ENCODE measurements at regions not wholly inside any gene's neighbourhood (a gene's known extent, or its start where the extent isn't known, plus 50 kb on each side); places are given as distances from the start of the nearest gene placed in this dataset.
"Not testable (repeated sequence)": the region's sequence is repeated elsewhere in the genome, so short reads cannot be mapped to it uniquely, and the experiment has no call there.

DNA sequence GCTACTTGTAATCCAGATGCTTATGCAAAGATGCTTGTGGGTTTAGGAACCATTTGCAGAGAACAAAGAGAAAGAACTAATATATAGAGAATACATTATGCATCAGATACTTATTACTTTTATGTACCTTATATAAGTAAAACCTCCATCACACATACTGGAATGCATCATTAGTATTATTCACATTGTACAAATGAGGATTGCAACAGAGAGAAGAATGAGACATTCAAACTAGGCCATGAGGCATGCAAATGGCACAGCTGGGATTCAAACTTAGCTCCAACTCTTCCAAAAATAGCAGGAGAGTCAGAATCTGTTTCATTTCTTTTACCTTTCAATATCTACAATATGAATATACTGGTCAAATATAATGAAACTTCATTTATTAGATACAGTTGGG is 1001.4 kb upstream of the ADAMTS5 start:
- H3K27me3 ChIP-seq (ENCODE audit: low read length); H3F3A ChIP-seq (ENCODE audit: insufficient read depth); H4K20me1 ChIP-seq (ENCODE audit: low read depth, low read length); H3K4me2 ChIP-seq (ENCODE audit: low read depth, low read length, poor library complexity, severe bottlenecking); H3K79me2 ChIP-seq (ENCODE audit: insufficient read depth, low read length); H3K9me3 ChIP-seq (ENCODE audit: insufficient read depth, low read length); H3K9me2 ChIP-seq (replicated peaks; ENCODE audit: insufficient read depth, low read length); H3K9ac ChIP-seq (ENCODE audit: low read length); H3K36me3 ChIP-seq (ENCODE audit: low read length); H3K27ac ChIP-seq (ENCODE audit: low read depth, low read length); H2AFZ ChIP-seq (ENCODE audit: low read depth, low read length, severe bottlenecking); H3K4me3 ChIP-seq (ENCODE audit: insufficient read depth, low read length, poor library complexity, severe bottlenecking): not testable (repeated sequence)

DNA sequence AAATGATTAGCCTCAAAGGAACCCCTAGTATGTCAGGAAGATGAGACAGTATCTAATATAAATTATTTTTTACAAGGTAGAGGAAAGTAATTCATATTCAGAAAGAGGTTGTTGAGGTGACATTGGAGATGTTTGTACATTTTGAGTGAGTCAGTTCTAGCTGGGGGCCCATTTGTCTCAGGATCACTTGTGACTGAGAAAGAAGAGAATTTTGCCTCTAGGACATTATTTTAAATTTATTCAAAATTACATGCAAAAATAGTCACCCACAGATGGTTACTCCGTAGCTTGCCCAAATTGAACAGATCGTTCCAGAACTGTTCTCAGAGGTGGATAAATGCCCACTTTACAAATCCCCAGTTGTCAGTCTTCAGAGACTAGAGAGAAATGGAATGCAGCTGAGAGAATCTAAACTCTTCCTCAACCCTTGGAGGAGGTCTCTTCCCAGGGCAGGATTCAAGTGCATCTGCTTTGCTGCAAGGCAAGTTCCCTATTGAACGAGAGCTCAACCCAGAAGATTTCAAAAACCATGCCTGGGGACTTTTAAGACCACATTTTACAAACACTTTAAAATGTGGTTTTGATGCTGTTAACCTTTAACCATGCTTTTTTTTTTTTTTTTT is 987.8 kb upstream of the ADAMTS5 start:
- Histone ChIP-seq H3K9ac (ENCODE audit: low read length) (no peak overlapping the region), H3K27me3 (ENCODE audit: low read length) (no peaks in the 10 kb centered on the region), H3K9me2 (replicated peaks; ENCODE audit: insufficient read depth, low read length) (no peaks in the 10 kb centered on the region), H3K9me3 (ENCODE audit: insufficient read depth, low read length) (no peaks in the 10 kb centered on the region), H3K79me2 (ENCODE audit: insufficient read depth, low read length) (no peaks in the 10 kb centered on the region), H4K20me1 (ENCODE audit: low read depth, low read length) (no peaks in the 10 kb centered on the region), H2AFZ (ENCODE audit: low read depth, low read length, severe bottlenecking) (no peak overlapping the region), H3K4me3 (ENCODE audit: insufficient read depth, low read length, poor library complexity, severe bottlenecking) (no peak overlapping the region), H3K36me3 (ENCODE audit: low read length) (no peaks in the 10 kb centered on the region), H3K4me2 (ENCODE audit: low read depth, low read length, poor library complexity, severe bottlenecking) (no peak overlapping the region), H3K27ac (ENCODE audit: low read depth, low read length) (no peak overlapping the region), H3F3A (ENCODE audit: insufficient read depth) (no peaks in the 10 kb centered on the region)
- TF ChIP-seq, protein P1, sequence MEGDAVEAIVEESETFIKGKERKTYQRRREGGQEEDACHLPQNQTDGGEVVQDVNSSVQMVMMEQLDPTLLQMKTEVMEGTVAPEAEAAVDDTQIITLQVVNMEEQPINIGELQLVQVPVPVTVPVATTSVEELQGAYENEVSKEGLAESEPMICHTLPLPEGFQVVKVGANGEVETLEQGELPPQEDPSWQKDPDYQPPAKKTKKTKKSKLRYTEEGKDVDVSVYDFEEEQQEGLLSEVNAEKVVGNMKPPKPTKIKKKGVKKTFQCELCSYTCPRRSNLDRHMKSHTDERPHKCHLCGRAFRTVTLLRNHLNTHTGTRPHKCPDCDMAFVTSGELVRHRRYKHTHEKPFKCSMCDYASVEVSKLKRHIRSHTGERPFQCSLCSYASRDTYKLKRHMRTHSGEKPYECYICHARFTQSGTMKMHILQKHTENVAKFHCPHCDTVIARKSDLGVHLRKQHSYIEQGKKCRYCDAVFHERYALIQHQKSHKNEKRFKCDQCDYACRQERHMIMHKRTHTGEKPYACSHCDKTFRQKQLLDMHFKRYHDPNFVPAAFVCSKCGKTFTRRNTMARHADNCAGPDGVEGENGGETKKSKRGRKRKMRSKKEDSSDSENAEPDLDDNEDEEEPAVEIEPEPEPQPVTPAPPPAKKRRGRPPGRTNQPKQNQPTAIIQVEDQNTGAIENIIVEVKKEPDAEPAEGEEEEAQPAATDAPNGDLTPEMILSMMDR (IDR thresholded peaks at IDR 0.05; ENCODE audit: insufficient read depth, low read length, poor library complexity, severe bottlenecking): no peak
- no peak for TF ChIP-seq EZH2phosphoT487 (conservative IDR thresholded peaks at IDR 0.05; ENCODE audit: low read length)

DNA sequence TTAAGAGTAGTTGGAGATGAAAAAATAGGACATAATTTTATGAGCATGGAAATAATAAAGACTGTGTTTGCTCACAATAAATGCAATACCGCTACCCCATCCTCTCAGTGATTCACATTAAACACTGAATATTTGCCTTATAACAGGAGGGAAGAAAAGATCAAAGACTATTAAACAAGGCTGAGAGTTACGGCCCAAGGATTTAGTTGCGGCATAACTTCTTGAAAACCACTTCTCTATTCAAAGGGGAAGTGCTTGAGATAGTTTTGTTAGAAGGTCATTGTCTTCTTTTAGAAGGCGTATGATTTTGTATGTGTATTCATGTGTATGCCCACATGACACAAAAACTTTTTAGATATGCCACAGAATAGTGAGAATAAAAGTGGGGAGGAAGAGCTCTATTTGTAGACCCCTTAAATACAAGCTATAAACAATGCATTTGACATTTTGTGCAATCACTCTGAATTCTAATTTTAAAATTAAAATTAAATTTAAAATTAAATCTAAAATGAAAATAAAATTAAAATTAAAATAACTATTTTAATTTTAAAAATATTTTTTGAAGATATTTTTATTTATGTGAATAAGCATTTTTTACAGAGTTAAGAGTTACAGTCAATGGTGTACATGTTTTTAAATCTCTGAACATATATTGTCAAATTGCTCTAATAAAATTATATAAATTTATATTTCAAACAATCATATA is 986.6 kb upstream of the ADAMTS5 start:
- H3K36me3 ChIP-seq (ENCODE audit: low read length): no peaks in the 10 kb centered on the region
- no peaks in the 10 kb centered on the region for H3K9me2 ChIP-seq (replicated peaks; ENCODE audit: insufficient read depth, low read length)
- H3K4me2 ChIP-seq (ENCODE audit: low read depth, low read length, poor library complexity, severe bottlenecking): no peak overlapping the region
- no peak overlapping the region for H3K27ac ChIP-seq (ENCODE audit: low read depth, low read length)
- no peaks in the 10 kb centered on the region for H4K20me1 ChIP-seq (ENCODE audit: low read depth, low read length)
- H3K9ac ChIP-seq (ENCODE audit: low read length): no peak overlapping the region
- H3K4me3 ChIP-seq (ENCODE audit: insufficient read depth, low read length, poor library complexity, severe bottlenecking): no peak overlapping the region
- H3K9me3 ChIP-seq (ENCODE audit: insufficient read depth, low read length): no peaks in the 10 kb centered on the region
- TF ChIP-seq, protein P1 (IDR thresholded peaks at IDR 0.05; ENCODE audit: insufficient read depth, low read length, poor library complexity, severe bottlenecking): no peak
- H3F3A ChIP-seq (ENCODE audit: insufficient read depth): no peaks in the 10 kb centered on the region
- no peaks in the 10 kb centered on the region for H3K79me2 ChIP-seq (ENCODE audit: insufficient read depth, low read length)
- H3K27me3 ChIP-seq (ENCODE audit: low read length): no peaks in the 10 kb centered on the region
- no peak overlapping the region for H2AFZ ChIP-seq (ENCODE audit: low read depth, low read length, severe bottlenecking)

DNA sequence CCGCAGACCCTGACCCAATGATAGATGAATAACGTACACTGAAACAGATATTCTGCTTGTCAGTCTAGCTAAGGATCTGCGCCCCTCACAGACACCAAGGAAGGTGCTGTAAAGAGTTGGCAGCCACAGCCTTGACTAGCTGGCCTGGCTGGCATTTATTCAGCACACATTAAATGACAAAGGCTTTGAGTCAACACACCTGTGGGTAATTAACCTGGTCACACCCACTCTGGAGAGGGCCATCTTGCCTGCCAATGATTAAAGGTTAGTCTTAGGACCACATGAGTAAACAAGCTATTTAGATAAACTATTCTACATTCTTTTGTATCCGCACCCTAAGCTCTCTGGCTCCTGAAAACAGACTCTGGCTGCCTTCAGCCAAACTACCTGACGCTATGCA is 982.2 kb upstream of the ADAMTS5 start:
- H3K9ac ChIP-seq (ENCODE audit: low read length); H3K36me3 ChIP-seq (ENCODE audit: low read length); H3K27ac ChIP-seq (ENCODE audit: low read depth, low read length); H3K79me2 ChIP-seq (ENCODE audit: insufficient read depth, low read length); H2AFZ ChIP-seq (ENCODE audit: low read depth, low read length, severe bottlenecking); H3F3A ChIP-seq (ENCODE audit: insufficient read depth); H4K20me1 ChIP-seq (ENCODE audit: low read depth, low read length); H3K4me2 ChIP-seq (ENCODE audit: low read depth, low read length, poor library complexity, severe bottlenecking); H3K27me3 ChIP-seq (ENCODE audit: low read length); H3K4me3 ChIP-seq (ENCODE audit: insufficient read depth, low read length, poor library complexity, severe bottlenecking); H3K9me3 ChIP-seq (ENCODE audit: insufficient read depth, low read length); H3K9me2 ChIP-seq (replicated peaks; ENCODE audit: insufficient read depth, low read length): not testable (repeated sequence)

DNA sequence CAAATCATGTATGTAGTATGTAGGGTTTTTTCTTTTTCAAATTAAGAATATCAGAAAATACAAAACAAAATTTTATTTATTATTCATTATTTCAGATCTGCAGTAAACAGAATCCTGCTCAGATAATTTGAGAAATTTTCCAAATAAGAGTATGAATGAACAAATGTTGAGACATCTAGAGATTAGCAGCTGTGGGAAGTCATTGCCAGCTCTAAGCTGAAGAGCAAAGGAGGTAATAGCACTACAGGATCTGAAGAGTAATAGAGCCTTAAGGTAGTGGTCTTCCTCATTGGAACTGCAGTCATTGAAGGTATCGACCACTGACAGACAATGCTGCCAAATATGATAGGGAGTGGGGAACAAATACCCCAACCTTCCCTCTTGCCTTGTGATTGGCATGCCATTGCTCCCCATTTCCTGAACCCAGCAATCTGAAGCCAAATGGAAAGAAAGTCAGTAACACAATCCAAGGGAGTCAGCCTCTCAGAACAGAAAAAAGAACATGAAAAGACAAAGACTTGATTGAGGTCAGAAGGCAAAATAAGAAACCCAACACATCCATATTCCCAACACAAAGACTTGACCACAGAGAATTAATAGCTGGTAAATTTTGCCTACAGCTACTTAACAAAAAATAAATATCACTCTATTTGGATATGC is 963.4 kb upstream of the ADAMTS5 start:
- H3F3A ChIP-seq (ENCODE audit: insufficient read depth); H3K9me3 ChIP-seq (ENCODE audit: insufficient read depth, low read length); H3K9me2 ChIP-seq (replicated peaks; ENCODE audit: insufficient read depth, low read length); H3K4me3 ChIP-seq (ENCODE audit: insufficient read depth, low read length, poor library complexity, severe bottlenecking); H3K27me3 ChIP-seq (ENCODE audit: low read length); H3K36me3 ChIP-seq (ENCODE audit: low read length); H3K79me2 ChIP-seq (ENCODE audit: insufficient read depth, low read length); H2AFZ ChIP-seq (ENCODE audit: low read depth, low read length, severe bottlenecking); H4K20me1 ChIP-seq (ENCODE audit: low read depth, low read length); H3K4me2 ChIP-seq (ENCODE audit: low read depth, low read length, poor library complexity, severe bottlenecking); H3K9ac ChIP-seq (ENCODE audit: low read length); H3K27ac ChIP-seq (ENCODE audit: low read depth, low read length): not testable (repeated sequence)

DNA sequence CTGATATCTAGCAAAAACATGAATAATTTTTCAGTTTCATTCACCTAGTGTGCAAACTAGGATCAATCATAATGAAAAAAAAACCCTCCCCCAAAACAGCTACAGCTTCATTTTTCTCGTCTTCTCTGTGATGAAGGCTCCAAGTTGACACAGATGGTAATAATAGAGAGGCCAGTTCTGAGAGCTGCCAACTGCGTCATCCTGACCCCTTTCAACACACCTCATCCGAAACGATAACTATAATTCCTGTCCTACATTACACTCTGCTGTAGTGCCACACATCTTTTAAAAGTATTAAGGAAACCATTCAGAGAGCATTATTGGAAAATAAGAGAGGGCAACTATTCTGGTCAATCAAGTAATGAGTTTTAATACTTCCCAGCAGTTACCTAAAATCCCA is 962.3 kb upstream of the ADAMTS5 start:
- not testable (repeated sequence) for H3K4me3 ChIP-seq (ENCODE audit: insufficient read depth, low read length, poor library complexity, severe bottlenecking); H3K27ac ChIP-seq (ENCODE audit: low read depth, low read length); H3K9me3 ChIP-seq (ENCODE audit: insufficient read depth, low read length); H3K4me2 ChIP-seq (ENCODE audit: low read depth, low read length, poor library complexity, severe bottlenecking); H2AFZ ChIP-seq (ENCODE audit: low read depth, low read length, severe bottlenecking); H3K79me2 ChIP-seq (ENCODE audit: insufficient read depth, low read length); H4K20me1 ChIP-seq (ENCODE audit: low read depth, low read length); H3K36me3 ChIP-seq (ENCODE audit: low read length); H3K9ac ChIP-seq (ENCODE audit: low read length); H3K9me2 ChIP-seq (replicated peaks; ENCODE audit: insufficient read depth, low read length); H3K27me3 ChIP-seq (ENCODE audit: low read length); H3F3A ChIP-seq (ENCODE audit: insufficient read depth)
